Heart left ventricle (tissue), 16 donors: ENCODE measurements at regions not wholly inside any gene's neighbourhood (a gene's known extent, or its start where the extent isn't known, plus 50 kb on each side); places are given as distances from the start of the nearest gene placed in this dataset.

Source experiments
- ATAC-seq, 4 donors: fragments of 200-7000 bp; cut with Tn5 transposase; one replicate each; pipeline ENCODE4 v1.9.1; 2020 to 2022; ENCODE audit warnings: moderate library complexity in 4 of 4, mild to moderate bottlenecking in 3 of 4, moderate number of reproducible peaks in 1 of 4
- DNase-seq, 5 donors: peaks; one replicate each; pipeline ENCODE4 v3.0.0-alpha.2; 2020
- H3K27ac ChIP-seq, 12 donors: fragments of 200-600 bp; sonication (generic) in 4 of 12; one replicate each; pipeline versions ENCODE4 v1.5.0 to v1.8.0; 2016 to 2022; ENCODE audit warnings: mild to moderate bottlenecking in 2 of 12
- H3K27me3 ChIP-seq, 9 donors: fragments of 200-600 bp; sonication (generic) in 2 of 9; one replicate each; pipeline versions ENCODE4 v1.5.1 to v1.8.0; 2016 to 2022; ENCODE audit warnings: mild to moderate bottlenecking in 3 of 9
- H3K36me3 ChIP-seq, 9 donors: fragments of 200-600 bp; sonication (generic) in 2 of 9; one replicate each; pipeline versions ENCODE4 v1.5.0 to v1.8.0; 2018 to 2022; ENCODE audit warnings: mild to moderate bottlenecking in 2 of 9
- H3K4me1 ChIP-seq, 12 donors: fragments of 200-600 bp; sonication (generic) in 4 of 12; one replicate each; pipeline versions ENCODE4 v1.5.0 to v1.8.0; 2016 to 2022; ENCODE audit warnings: mild to moderate bottlenecking in 3 of 12
- H3K4me3 ChIP-seq, 12 donors: fragments of 200-600 bp; sonication (generic) in 4 of 12; one replicate each; pipeline versions ENCODE4 v1.5.0 to v1.8.0; 2017 to 2022; ENCODE audit warnings: mild to moderate bottlenecking in 9 of 12, moderate library complexity in 4 of 12
- H3K9me3 ChIP-seq, 12 donors: fragments of 200-600 bp; sonication (generic) in 4 of 12; one replicate each; pipeline versions ENCODE4 v1.5.0 to v1.8.0; 2016 to 2022; ENCODE audit warnings: mild to moderate bottlenecking in 1 of 12
- POLR2A ChIP-seq, 2 donors: fragments of 450-650 bp; IDR thresholded peaks; one replicate each; pipeline ENCODE4 v1.6.1; 2017; ENCODE audit warnings: antibody characterized with exemption in 2 of 2, mild to moderate bottlenecking in 2 of 2, moderate library complexity in 2 of 2
- WGBS, 4 donors: extraction: QIAGEN DNeasy Blood & Tissue Kit in 2 of 4; methylation state at CpG; one replicate each; pipeline versions ENCODE4 v1.1.5 to v1.1.7; 2013 to 2018; 5-methylcytosine and 5-hydroxymethylcytosine counted together
- intact Hi-C, 10 donors: fragments of 100-400 bp; cut with DNase I; formaldehyde crosslinking; loops; one replicate each; pipeline versions ENCODE4 v1.11.1 to v1.14.2; 2022
- TF ChIP-seq, protein P1 (sequence below), 12 donors: fragments of 200-600 bp; sonication (generic) in 4 of 12; IDR thresholded peaks; one replicate each; pipeline versions ENCODE4 v1.5.0 to v1.8.0; 2018 to 2022; ENCODE audit warnings: antibody characterized with exemption in 12 of 12, mild to moderate bottlenecking in 5 of 12
- donor health status: ischemic (EF 13 %, LVEDD 7.1; RV severe dilation, severe dysfunction).
- donor health status: healthy with polysubstance abuse.
- donor health status: DM: no; HTN: yes; CAD: no.
- donor health status: DM: no; HTN: no; CAD: no.
- donor health status: ischemic (EF 25% LVEDD 6.9; RV normal size, moderate dysfunction).
- donor health status: ischemic (EF 25% LVEDD 5.7; RV mildly dilated, moderate dysfunction).
- donor health status: healthy.
- donor health status: DM: yes; HTN: yes; CAD: no.
- donor health status: ischemic (EF 35%, LVEDD 5.7; RV mildly dilated, moderate dysfunction).
- donor health status: nonischemic (EF 11% LVEDD 7.7; RV severe dilation, severe dysfunction).
- donor health status: DM: yes; HTN: yes; CAD: no.
- donor health status: PGD.
- donor health status: ischemic (EF 29% LVEDD 5.4; RV normal size, mild dysfunction).
- donor health status: nonischemic (EF 23%, LVEDD 6.1; RV moderate dilation, normal function).

- Histone ChIP-seq H3K4me3 (no peak overlapping the region), H3K36me3 (no peaks in the 10 kb centered on the region), H3K4me1 (peaks cover 0 to 3% (median 0%) of the 10 kb centered on the region in 12 donors), H3K9me3 (peaks cover 0 to 12% (median 2%) of the 10 kb centered on the region in 12 donors), H3K27ac (no peak overlapping the region), H3K27me3 (no peaks in the 10 kb centered on the region)
- no peak for TF ChIP-seq POLR2A (IDR thresholded peaks at IDR 0.05)
- TF ChIP-seq, protein P1, sequence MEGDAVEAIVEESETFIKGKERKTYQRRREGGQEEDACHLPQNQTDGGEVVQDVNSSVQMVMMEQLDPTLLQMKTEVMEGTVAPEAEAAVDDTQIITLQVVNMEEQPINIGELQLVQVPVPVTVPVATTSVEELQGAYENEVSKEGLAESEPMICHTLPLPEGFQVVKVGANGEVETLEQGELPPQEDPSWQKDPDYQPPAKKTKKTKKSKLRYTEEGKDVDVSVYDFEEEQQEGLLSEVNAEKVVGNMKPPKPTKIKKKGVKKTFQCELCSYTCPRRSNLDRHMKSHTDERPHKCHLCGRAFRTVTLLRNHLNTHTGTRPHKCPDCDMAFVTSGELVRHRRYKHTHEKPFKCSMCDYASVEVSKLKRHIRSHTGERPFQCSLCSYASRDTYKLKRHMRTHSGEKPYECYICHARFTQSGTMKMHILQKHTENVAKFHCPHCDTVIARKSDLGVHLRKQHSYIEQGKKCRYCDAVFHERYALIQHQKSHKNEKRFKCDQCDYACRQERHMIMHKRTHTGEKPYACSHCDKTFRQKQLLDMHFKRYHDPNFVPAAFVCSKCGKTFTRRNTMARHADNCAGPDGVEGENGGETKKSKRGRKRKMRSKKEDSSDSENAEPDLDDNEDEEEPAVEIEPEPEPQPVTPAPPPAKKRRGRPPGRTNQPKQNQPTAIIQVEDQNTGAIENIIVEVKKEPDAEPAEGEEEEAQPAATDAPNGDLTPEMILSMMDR (IDR thresholded peaks at IDR 0.05) = no peak
- intact Hi-C loops = no loop called here
- no peak for ATAC-seq
- WGBS, 4 donors = 77 to 94% (median 90%) methylated on average over 4 of the region's 4 CpGs
- no peak for DNase-seq
These were observed 72.1 kb upstream of the ANKRD55 start for GRCh38 chr5:56305001-56305950.

- H3K36me3 ChIP-seq = no peaks in the 10 kb centered on the region
- H3K4me1 ChIP-seq = peaks cover 0 to 17% (median 8%) of the 10 kb centered on the region in 12 donors
- ATAC-seq (peak in 1 of 4 donors; percentile 38), DNase-seq (no peak)
- 97 to 99% (median 98%) methylated on average over 3 to 5 of the region's 5 CpGs for WGBS, 4 donors
- peaks cover 0 to 12% (median 2%) of the 10 kb centered on the region in 12 donors for H3K9me3 ChIP-seq
- no peak overlapping the region for H3K27ac ChIP-seq
- TF ChIP-seq, protein P1 (IDR thresholded peaks at IDR 0.05) = no peak
- TF ChIP-seq POLR2A (IDR thresholded peaks at IDR 0.05) = no peak
- H3K4me3 ChIP-seq = no peak overlapping the region
- intact Hi-C loops = no loop called here
- no peaks in the 10 kb centered on the region for H3K27me3 ChIP-seq
These were observed 70.4 kb upstream of the ANKRD55 start for GRCh38 chr5:56303511-56303910.

DNA sequence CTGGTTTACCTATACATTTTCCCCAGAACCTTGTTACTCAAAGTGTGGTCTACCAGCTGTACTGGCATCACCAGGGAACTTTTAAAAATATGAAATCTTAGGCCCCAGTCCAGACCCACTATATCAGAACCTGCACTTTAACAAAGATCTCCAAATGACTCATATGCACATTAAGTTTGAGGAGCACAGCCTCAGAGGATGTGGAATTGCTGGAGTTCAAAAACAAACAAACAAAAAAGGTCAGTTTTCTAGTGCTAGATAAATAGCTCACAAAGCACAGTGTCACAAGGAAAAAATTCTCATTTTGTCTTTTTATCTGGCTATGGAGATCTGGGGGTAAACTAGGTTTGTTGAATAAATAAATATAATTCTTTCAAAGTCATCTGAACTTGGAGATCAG lies 68.9 kb upstream of the ANKRD55 start:
- Histone ChIP-seq H3K4me3 (no peak overlapping the region), H3K27me3 (no peaks in the 10 kb centered on the region), H3K36me3 (no peaks in the 10 kb centered on the region), H3K9me3 (peaks cover 0 to 10% (median 2%) of the 10 kb centered on the region in 12 donors), H3K4me1 (peaks cover 0 to 25% (median 11%) of the 10 kb centered on the region in 12 donors), H3K27ac (no peak overlapping the region)
- DNase-seq (no peak), ATAC-seq (no peak)
- TF ChIP-seq POLR2A (IDR thresholded peaks at IDR 0.05) = no peak
- TF ChIP-seq, protein P1 (IDR thresholded peaks at IDR 0.05) = no peak
- intact Hi-C loops = no loop called here

GRCh38 chr5:56301069-56301468 lies 67.9 kb upstream of the ANKRD55 start:
- TF ChIP-seq, protein P1 (IDR thresholded peaks at IDR 0.05) = no peak
- WGBS, 4 donors = 87 to 97% (median 91%) methylated on average over 2 of the region's 2 CpGs
- no peak for ATAC-seq
- DNase-seq = no peak
- intact Hi-C loops = no loop called here
- peaks cover 0 to under 1% (median 0%) of the 10 kb centered on the region in 12 donors for H3K9me3 ChIP-seq
- no peaks in the 10 kb centered on the region for H3K27me3 ChIP-seq
- no peak overlapping the region for H3K4me3 ChIP-seq
- peaks cover 0 to 25% (median 11%) of the 10 kb centered on the region in 12 donors for H3K4me1 ChIP-seq
- H3K27ac ChIP-seq = no peak overlapping the region
- H3K36me3 ChIP-seq = no peaks in the 10 kb centered on the region
